ENCODE measurements at regions not wholly inside any gene's neighbourhood (a gene's known extent, or its start where the extent isn't known, plus 50 kb on each side); places are given as distances from the start of the nearest gene placed in this dataset.
A peak's percentile ranks its signal among the peaks of the same experiment; 100 is the strongest.

- no peak for DNase-seq (ENCODE audit: low spot score)
- no peaks in the 10 kb centered on the region for H3K36me3 ChIP-seq (ENCODE audit: low read depth)
- no peaks in the 10 kb centered on the region for H3K4me1 ChIP-seq (ENCODE audit: insufficient read depth, poor library complexity, severe bottlenecking)
- H3K27me3 ChIP-seq (ENCODE audit: insufficient read depth, poor library complexity, severe bottlenecking) = peaks cover 12% of the 10 kb centered on the region
- H3K4me3 ChIP-seq (ENCODE audit: severe bottlenecking) = no peak overlapping the region
- H3K27ac ChIP-seq (ENCODE audit: poor library complexity, severe bottlenecking) = no peak overlapping the region
- H3K9me3 ChIP-seq (ENCODE audit: severe bottlenecking) = no peaks in the 10 kb centered on the region
- TF ChIP-seq, protein P1, sequence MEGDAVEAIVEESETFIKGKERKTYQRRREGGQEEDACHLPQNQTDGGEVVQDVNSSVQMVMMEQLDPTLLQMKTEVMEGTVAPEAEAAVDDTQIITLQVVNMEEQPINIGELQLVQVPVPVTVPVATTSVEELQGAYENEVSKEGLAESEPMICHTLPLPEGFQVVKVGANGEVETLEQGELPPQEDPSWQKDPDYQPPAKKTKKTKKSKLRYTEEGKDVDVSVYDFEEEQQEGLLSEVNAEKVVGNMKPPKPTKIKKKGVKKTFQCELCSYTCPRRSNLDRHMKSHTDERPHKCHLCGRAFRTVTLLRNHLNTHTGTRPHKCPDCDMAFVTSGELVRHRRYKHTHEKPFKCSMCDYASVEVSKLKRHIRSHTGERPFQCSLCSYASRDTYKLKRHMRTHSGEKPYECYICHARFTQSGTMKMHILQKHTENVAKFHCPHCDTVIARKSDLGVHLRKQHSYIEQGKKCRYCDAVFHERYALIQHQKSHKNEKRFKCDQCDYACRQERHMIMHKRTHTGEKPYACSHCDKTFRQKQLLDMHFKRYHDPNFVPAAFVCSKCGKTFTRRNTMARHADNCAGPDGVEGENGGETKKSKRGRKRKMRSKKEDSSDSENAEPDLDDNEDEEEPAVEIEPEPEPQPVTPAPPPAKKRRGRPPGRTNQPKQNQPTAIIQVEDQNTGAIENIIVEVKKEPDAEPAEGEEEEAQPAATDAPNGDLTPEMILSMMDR (IDR thresholded peaks at IDR 0.05; ENCODE audit: poor library complexity, severe bottlenecking) = no peak
- peak; percentile 46; the same call in 2 of the 3 replicates for ATAC-seq (ENCODE audit: low read depth)
Measured at GRCh38 chr5:52328220-52328806, 459.4 kb upstream of the ITGA1 start.

GRCh38 chr5:52331725-52332124, 456.0 kb upstream of the ITGA1 start:
- DNase-seq (ENCODE audit: low spot score) (no peak), ATAC-seq (ENCODE audit: low read depth) (no peak)
- H3K27me3 ChIP-seq (ENCODE audit: insufficient read depth, poor library complexity, severe bottlenecking) = peaks cover 6% of the 10 kb centered on the region
- H3K9me3 ChIP-seq (ENCODE audit: severe bottlenecking) = no peaks in the 10 kb centered on the region
- no peak overlapping the region for H3K27ac ChIP-seq (ENCODE audit: poor library complexity, severe bottlenecking)
- TF ChIP-seq, protein P1 (IDR thresholded peaks at IDR 0.05; ENCODE audit: poor library complexity, severe bottlenecking) = no peak
- H3K4me3 ChIP-seq (ENCODE audit: severe bottlenecking) = no peak overlapping the region
- H3K4me1 ChIP-seq (ENCODE audit: insufficient read depth, poor library complexity, severe bottlenecking) = no peaks in the 10 kb centered on the region
- H3K36me3 ChIP-seq (ENCODE audit: low read depth) = no peaks in the 10 kb centered on the region

GRCh38 chr5:52334367-52334766, 453.3 kb upstream of the ITGA1 start:
- ATAC-seq (ENCODE audit: low read depth) (no peak), DNase-seq (ENCODE audit: low spot score) (no peak)
- no peak overlapping the region for H3K27ac ChIP-seq (ENCODE audit: poor library complexity, severe bottlenecking)
- H3K4me3 ChIP-seq (ENCODE audit: severe bottlenecking) = no peak overlapping the region
- H3K9me3 ChIP-seq (ENCODE audit: severe bottlenecking) = no peaks in the 10 kb centered on the region
- peaks cover 6% of the 10 kb centered on the region for H3K27me3 ChIP-seq (ENCODE audit: insufficient read depth, poor library complexity, severe bottlenecking)
- no peaks in the 10 kb centered on the region for H3K36me3 ChIP-seq (ENCODE audit: low read depth)
- TF ChIP-seq, protein P1 (IDR thresholded peaks at IDR 0.05; ENCODE audit: poor library complexity, severe bottlenecking) = no peak
- no peaks in the 10 kb centered on the region for H3K4me1 ChIP-seq (ENCODE audit: insufficient read depth, poor library complexity, severe bottlenecking)

- no peak for ATAC-seq (ENCODE audit: low read depth)
- H3K36me3 ChIP-seq (ENCODE audit: low read depth) = no peaks in the 10 kb centered on the region
- TF ChIP-seq, protein P1 (IDR thresholded peaks at IDR 0.05; ENCODE audit: poor library complexity, severe bottlenecking) = no peak
Measured at GRCh38 chr5:52339285-52339684, 448.4 kb upstream of the ITGA1 start.

GRCh38 chr5:52342361-52342760, 445.4 kb upstream of the ITGA1 start:
- no peak for DNase-seq (ENCODE audit: low spot score)
- no peaks in the 10 kb centered on the region for H3K27me3 ChIP-seq (ENCODE audit: insufficient read depth, poor library complexity, severe bottlenecking)
- H3K27ac ChIP-seq (ENCODE audit: poor library complexity, severe bottlenecking) = no peak overlapping the region
- TF ChIP-seq, protein P1 (IDR thresholded peaks at IDR 0.05; ENCODE audit: poor library complexity, severe bottlenecking) = no peak
- H3K4me3 ChIP-seq (ENCODE audit: severe bottlenecking) = no peak overlapping the region
- no peaks in the 10 kb centered on the region for H3K9me3 ChIP-seq (ENCODE audit: severe bottlenecking)
- no peaks in the 10 kb centered on the region for H3K36me3 ChIP-seq (ENCODE audit: low read depth)
- H3K4me1 ChIP-seq (ENCODE audit: insufficient read depth, poor library complexity, severe bottlenecking) = no peaks in the 10 kb centered on the region
- no peak for ATAC-seq (ENCODE audit: low read depth)

More at GRCh38 chr5:52339285-52339684, 448.4 kb upstream of the ITGA1 start:
- H3K27me3 ChIP-seq (ENCODE audit: insufficient read depth, poor library complexity, severe bottlenecking) = peaks cover under 1% of the 10 kb centered on the region
- no peak overlapping the region for H3K4me3 ChIP-seq (ENCODE audit: severe bottlenecking)
- H3K27ac ChIP-seq (ENCODE audit: poor library complexity, severe bottlenecking) = no peak overlapping the region
- DNase-seq (ENCODE audit: low spot score) = no peak
- no peaks in the 10 kb centered on the region for H3K4me1 ChIP-seq (ENCODE audit: insufficient read depth, poor library complexity, severe bottlenecking)
- no peaks in the 10 kb centered on the region for H3K9me3 ChIP-seq (ENCODE audit: severe bottlenecking)

Measured in RWPE2 (cell line).